ENCODE measurements at regions not wholly inside any gene's neighbourhood (a gene's known extent, or its start where the extent isn't known, plus 50 kb on each side); places are given as distances from the start of the nearest gene placed in this dataset.

DNA sequence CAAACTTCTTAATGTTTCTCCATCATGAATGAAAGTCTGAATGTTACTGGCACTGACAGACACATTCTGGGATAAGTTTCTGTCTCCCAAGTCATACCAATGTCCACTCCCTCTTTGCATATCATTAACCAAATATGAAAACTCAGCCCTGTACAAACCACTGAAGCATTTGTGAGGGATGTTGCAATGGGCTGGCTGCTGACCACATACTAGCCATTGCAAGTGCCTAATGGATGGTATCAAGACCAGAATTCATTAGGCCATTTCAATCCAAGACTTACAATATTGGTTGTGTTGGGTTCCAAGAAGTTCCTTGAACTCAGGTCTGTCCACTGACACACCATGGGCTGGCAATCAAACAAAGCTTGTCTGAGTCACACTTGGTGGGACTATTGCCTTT, 73.8 kb downstream of the CBLN2 start:
- no peak for DNase-seq (ENCODE audit: low spot score)

DNA sequence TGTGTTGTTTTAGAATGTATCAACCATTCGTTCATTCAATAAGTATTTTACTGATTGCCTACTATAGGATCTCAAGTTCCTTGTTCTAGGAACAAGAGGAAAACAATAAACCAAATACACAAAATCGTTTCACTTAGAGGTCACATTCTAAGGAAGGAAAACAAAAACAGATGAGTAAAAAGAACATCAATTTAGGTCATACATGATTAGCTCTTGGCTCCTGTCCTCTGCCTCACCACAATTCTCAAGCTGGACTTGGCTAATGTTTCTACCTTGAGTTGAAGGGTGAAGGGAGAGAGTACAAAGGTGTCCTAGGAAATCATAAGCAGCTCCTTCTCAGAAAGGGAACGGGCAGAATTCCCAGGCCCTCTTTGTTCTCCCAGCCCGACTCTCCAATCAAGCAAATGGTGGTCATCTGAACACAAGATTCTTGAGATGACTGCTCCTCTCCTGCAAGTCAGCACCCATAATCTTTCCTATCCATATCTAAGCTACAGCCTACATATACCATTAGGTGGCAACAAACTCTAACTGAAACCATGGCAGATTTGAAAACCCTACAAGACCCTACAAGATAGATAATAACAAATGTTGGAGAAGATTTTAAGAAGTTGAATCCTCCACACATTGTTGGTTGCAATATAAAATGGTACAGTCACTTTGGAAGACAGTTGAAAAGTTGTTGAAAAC, 76.0 kb downstream of the CBLN2 start:
- DNase-seq (ENCODE audit: low spot score): no peak

- DNase-seq (ENCODE audit: low spot score): no peak
Observed at GRCh38 chr18:72460210-72460680, 83.9 kb downstream of the CBLN2 start.

GRCh38 chr18:72458271-72458670, 85.9 kb downstream of the CBLN2 start:
- DNase-seq (ENCODE audit: low spot score): no peak

GRCh38 chr18:72456802-72457201, 87.3 kb downstream of the CBLN2 start:
- DNase-seq (ENCODE audit: low spot score): no peak

GRCh38 chr18:72452328-72452727, 91.8 kb downstream of the CBLN2 start:
- no peak for DNase-seq (ENCODE audit: low spot score)

GRCh38 chr18:72444798-72445155, 99.4 kb downstream of the CBLN2 start:
- no peak for DNase-seq (ENCODE audit: low spot score)

GRCh38 chr18:72444111-72444797, 99.9 kb downstream of the CBLN2 start:
- DNase-seq (ENCODE audit: low spot score): no peak

GRCh38 chr18:72436401-72436800, 107.7 kb downstream of the CBLN2 start:
- DNase-seq (ENCODE audit: low spot score): no peak

GRCh38 chr18:72433756-72434155, 110.4 kb downstream of the CBLN2 start:
- no peak for DNase-seq (ENCODE audit: low spot score)

- no peak for DNase-seq (ENCODE audit: low spot score)
Observed at GRCh38 chr18:72427721-72428120, 116.4 kb downstream of the CBLN2 start.

DNA sequence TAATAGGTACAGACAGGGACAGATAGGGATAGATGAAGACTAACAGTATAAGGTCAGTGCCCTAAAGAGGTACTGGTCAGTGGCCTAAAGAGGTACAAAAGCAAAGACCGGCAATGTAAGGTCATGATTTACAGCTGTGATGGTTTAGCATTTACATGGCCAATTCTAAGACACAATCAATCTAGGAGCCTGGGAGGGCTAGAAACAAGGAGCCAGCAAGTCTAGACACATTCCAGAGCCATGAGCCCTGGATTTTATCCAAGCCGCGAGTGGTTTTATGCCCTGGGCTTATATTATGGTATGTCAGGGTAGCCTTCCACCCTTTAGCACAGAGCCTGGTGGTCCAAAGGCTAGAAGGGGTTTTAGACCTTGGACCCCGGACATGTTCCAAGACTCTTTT, 124.2 kb downstream of the CBLN2 start:
- no peak for DNase-seq (ENCODE audit: low spot score)

- no peak for DNase-seq (ENCODE audit: low spot score)
Observed at GRCh38 chr18:72412927-72413326, 131.2 kb downstream of the CBLN2 start.

- no peak for DNase-seq (ENCODE audit: low spot score)
Observed at GRCh38 chr18:72411261-72411660, 132.9 kb downstream of the CBLN2 start.

- DNase-seq (ENCODE audit: low spot score): no peak
Observed at GRCh38 chr18:72410399-72410798, 133.7 kb downstream of the CBLN2 start.

DNA sequence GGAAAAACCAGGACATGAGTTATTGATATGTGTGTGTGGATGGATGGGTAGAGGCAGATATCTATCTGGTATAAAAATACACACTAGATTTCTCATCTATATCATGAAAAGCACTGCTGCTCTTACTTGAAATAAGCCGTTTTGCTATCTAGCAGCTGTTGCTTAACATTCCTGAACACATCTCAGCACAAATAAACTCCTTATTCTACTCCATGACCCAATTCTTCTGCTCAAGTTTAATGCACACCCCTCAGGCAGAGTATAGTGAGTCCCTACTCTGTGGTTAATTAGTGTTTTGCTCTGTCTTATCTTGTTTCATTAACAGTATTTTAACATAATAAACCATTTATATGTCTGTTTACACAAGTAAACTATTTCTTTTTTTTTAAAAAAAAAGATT, 134.2 kb downstream of the CBLN2 start:
- DNase-seq (ENCODE audit: low spot score): no peak

GRCh38 chr18:72407048-72407447, 137.1 kb downstream of the CBLN2 start:
- DNase-seq (ENCODE audit: low spot score): no peak

DNA sequence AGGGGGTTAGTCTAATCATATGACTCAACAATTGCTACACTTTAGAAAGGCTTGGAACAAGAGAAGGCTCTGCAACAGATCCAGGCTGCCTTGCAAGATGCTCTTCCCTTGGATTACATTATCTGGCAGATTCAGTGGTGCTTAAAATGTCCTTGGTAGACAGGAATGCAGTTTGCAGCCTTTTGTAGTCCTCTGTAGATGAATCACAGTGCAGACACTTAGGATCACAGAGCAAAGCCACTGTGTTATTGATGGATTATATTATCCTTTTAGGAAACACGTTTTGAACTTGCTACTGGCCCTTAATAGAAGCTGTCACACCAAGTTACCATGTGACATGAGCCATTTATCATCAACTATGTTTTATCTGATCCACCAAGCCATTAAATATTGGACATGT, 152.2 kb downstream of the CBLN2 start:
- DNase-seq (ENCODE audit: low spot score): no peak

DNA sequence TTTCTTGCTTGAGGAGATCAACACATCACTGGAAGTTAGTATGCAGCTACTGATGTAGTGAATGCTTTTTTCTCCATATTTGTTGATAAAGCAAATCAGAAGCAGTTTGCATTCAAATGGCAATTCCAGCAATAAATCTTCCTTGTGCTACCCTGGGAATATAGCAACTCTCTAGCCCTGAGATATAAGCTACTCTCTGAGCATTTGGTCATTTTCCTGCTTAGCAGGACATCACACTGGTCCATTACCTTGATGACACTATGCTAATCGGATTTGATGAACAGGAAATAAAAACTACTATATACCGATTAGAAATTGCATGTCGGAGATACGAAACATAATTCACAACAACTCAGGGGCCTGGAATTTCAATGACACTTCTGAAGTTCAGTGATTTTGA, 152.7 kb downstream of the CBLN2 start:
- DNase-seq (ENCODE audit: low spot score): no peak

GRCh38 chr18:72378016-72378415, 166.1 kb downstream of the CBLN2 start:
- no peak for DNase-seq (ENCODE audit: low spot score)

DNA sequence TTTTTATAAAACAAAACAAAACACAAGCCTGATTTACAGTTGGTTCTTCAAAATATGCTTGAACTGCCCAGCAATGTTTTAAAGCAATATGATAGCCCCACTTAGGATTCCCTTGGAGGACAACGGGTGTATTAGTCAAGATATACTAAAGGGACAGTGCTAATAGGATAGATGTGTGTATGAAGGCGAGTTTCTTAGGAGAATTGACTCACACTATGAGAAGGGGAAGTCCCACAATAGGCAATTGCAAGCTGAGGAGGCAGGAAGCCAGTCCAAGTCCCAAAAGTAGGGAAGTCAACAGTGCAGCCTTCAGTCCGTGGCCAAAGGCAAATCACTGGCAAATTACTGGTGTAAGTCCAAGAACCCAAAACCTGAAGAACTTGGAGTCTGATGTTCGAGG, 167.9 kb downstream of the CBLN2 start:
- DNase-seq (ENCODE audit: low spot score): no peak

DNA sequence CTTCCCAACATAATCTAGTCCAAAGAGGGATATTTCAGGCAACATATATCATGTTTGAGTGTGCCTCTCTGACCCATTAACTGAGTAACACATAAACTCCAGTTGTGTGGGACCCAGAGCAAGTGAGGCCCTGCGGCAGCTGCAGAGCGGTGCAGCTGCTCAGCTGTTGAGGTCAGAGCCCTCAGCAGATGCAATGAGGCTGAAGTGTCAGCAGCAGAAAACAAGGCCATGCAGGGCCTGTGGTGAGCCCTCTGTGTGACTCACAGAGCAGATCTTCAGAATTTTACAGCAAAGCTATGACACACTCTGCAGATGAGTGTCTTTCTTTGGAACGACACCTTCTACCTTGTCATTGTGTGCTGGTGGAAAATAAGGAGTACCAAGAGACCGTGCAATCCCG, 168.5 kb downstream of the CBLN2 start:
- peak; percentile 1 for DNase-seq (ENCODE audit: low spot score)

- DNase-seq (ENCODE audit: low spot score): no peak
Observed at GRCh38 chr18:72372076-72372475, 172.1 kb downstream of the CBLN2 start.

DNA sequence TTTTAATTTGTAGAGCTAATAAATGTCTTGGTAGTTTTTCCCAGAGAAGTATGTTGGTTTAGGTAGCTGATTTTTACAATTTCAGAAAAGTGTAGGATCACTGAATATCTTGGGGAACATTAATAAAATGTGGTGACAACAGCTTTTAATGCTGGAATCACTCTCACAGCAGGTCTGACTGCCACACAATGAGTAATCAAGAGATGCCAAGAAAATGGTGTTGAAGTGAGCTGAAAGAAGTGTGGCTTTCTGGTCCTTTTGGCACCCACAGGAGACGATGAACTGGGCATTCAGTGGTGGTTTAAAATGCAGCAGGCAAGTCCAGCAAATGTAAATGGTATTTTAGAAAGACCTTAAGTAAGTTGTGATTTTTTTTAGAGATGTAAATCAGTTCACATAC, 175.8 kb downstream of the CBLN2 start:
- DNase-seq (ENCODE audit: low spot score): no peak

All from SW480 (cell line).